Transverse colon (tissue), 4 donors: ENCODE measurements at regions not wholly inside any gene's neighbourhood (a gene's known extent, or its start where the extent isn't known, plus 50 kb on each side); places are given as distances from the start of the nearest gene placed in this dataset.
A peak's percentile ranks its signal among the peaks of the same experiment; 100 is the strongest.
"Not testable (repeated sequence)": the region's sequence is repeated elsewhere in the genome, so short reads cannot be mapped to it uniquely, and the experiment has no call there.

Experiments
- DNase-seq: peaks from one replicate; pipeline ENCODE4 v3.0.0-alpha.2; 2019
- H3K27ac ChIP-seq, 4 donors: fragments of 200-600 bp; sonication (generic); 2 replicates each; pipeline ENCODE4 v1.5.1; 2016 to 2018; ENCODE audit warnings: inconsistent platforms in 4 of 4
- H3K27me3 ChIP-seq: fragments of 200-600 bp; sonication (generic); 2 replicates; pipeline ENCODE4 v1.5.1; 2017; ENCODE audit warnings: inconsistent platforms
- H3K36me3 ChIP-seq, 4 donors: fragments of 200-600 bp; sonication (generic); 2 replicates each; pipeline ENCODE4 v1.5.1; 2017 to 2019; ENCODE audit warnings: inconsistent platforms in 4 of 4
- H3K4me1 ChIP-seq, 4 donors: fragments of 200-600 bp; sonication (generic); 2 replicates each; pipeline ENCODE4 v1.5.1; 2017 to 2020; ENCODE audit warnings: inconsistent platforms in 4 of 4
- H3K4me3 ChIP-seq, 4 donors: fragments of 200-600 bp; sonication (generic); 1 replicate in 1 of 4; 2 replicates in 3 of 4; pipeline versions ENCODE4 v1.5.1 to v1.6.1; 2017 to 2019; ENCODE audit warnings: inconsistent platforms in 4 of 4
- H3K9me3 ChIP-seq, 2 donors: fragments of 200-600 bp; sonication (generic); 2 replicates each; pipeline ENCODE4 v1.5.1; 2017 to 2019; ENCODE audit warnings: inconsistent platforms in 2 of 2
- EP300 ChIP-seq: sonication (generic); formaldehyde crosslinking; IDR thresholded peaks from one replicate; pipeline ENCODE4 v1.6.1; 2017; ENCODE audit warnings: antibody characterized with exemption, low read depth
- POLR2A ChIP-seq: fragments of 450-650 bp; IDR thresholded peaks from one replicate; pipeline ENCODE4 v1.6.1; 2016; ENCODE audit warnings: antibody characterized with exemption, mild to moderate bottlenecking, moderate library complexity
- POLR2AphosphoS5 ChIP-seq, 3 donors: sonication (generic); formaldehyde crosslinking; IDR thresholded peaks; one replicate each; pipeline ENCODE4 v1.6.1; 2016; ENCODE audit warnings: antibody characterized with exemption in 3 of 3
- WGBS, 2 donors: methylation state at CpG; one replicate each; pipeline ENCODE4 v1.1.5; 2018; ENCODE audit warnings: low coverage in 1 of 2; 5-methylcytosine and 5-hydroxymethylcytosine counted together
- in situ Hi-C, 4 donors: fragments of 200-750 bp; cut with MboI; loops; one replicate each; pipeline versions ENCODE4 v1.15.0 to v1.15.1; 2017; ENCODE audit warnings: low sequenced_read_pairs in 3 of 4, low pct_ligation_motif_present in 1 of 4, low pct_unique_long_range_greater_than_20kb in 1 of 4
- intact Hi-C: fragments of 100-400 bp; cut with DNase I; formaldehyde crosslinking; loops from one replicate; pipeline ENCODE4 v1.15.1; 2023; ENCODE audit warnings: low total_unique reads
- TF ChIP-seq, protein P1 (sequence below), 5 experiments: fragments of 200-600 bp in 3 of 5; fragments of 450-650 bp in 2 of 5; sonication (generic) in 3 of 5; IDR thresholded peaks; 1 replicate in 2 of 5; 2 replicates in 3 of 5; pipeline ENCODE4 v1.5.1; 2016 to 2017; ENCODE audit warnings: antibody characterized with exemption in 5 of 5, inconsistent platforms in 3 of 5, mild to moderate bottlenecking in 2 of 5, moderate library complexity in 1 of 5

DNA sequence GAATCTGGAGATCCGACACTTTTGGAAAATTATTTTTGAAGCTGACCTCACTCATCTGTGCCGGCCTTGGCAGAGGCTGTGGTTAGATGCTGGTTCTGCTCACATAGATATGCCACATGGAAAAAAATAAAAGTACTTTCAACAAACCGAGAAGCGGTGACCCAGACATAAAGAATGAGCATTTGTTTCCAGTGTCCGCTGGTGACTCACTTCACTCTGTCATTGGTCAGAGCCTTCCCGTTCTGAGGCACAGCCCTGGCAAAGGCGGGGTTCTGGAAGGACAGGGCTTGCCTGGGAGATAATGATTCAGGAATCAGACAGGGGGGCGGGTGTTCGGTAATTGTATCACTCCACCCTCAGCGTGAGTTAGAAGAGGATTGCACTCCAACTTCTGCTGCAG is 172.4 kb upstream of the MXRA5 start:
- peak; percentile 18 for DNase-seq
- H3K27me3 ChIP-seq, result no peaks in the 10 kb centered on the region
- intact Hi-C loops (no loop called here), in situ Hi-C loops (no loop called here)
- H3K36me3 ChIP-seq, result no peaks in the 10 kb centered on the region
- no peak for TF ChIP-seq EP300
- TF ChIP-seq POLR2A, result no peak
- TF ChIP-seq, protein P1, sequence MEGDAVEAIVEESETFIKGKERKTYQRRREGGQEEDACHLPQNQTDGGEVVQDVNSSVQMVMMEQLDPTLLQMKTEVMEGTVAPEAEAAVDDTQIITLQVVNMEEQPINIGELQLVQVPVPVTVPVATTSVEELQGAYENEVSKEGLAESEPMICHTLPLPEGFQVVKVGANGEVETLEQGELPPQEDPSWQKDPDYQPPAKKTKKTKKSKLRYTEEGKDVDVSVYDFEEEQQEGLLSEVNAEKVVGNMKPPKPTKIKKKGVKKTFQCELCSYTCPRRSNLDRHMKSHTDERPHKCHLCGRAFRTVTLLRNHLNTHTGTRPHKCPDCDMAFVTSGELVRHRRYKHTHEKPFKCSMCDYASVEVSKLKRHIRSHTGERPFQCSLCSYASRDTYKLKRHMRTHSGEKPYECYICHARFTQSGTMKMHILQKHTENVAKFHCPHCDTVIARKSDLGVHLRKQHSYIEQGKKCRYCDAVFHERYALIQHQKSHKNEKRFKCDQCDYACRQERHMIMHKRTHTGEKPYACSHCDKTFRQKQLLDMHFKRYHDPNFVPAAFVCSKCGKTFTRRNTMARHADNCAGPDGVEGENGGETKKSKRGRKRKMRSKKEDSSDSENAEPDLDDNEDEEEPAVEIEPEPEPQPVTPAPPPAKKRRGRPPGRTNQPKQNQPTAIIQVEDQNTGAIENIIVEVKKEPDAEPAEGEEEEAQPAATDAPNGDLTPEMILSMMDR (IDR thresholded peaks at IDR 0.05), result no peak
- no peak for TF ChIP-seq POLR2AphosphoS5 (IDR thresholded peaks at IDR 0.05)
- H3K4me1 ChIP-seq, result no peaks in the 10 kb centered on the region
- H3K4me3 ChIP-seq, result no peak overlapping the region
- H3K27ac ChIP-seq, result no peak overlapping the region
- WGBS, 2 donors, result 65 to 100% methylated on average over 1 to 10 of the region's 10 CpGs
- H3K9me3 ChIP-seq, result no peaks in the 10 kb centered on the region

DNA sequence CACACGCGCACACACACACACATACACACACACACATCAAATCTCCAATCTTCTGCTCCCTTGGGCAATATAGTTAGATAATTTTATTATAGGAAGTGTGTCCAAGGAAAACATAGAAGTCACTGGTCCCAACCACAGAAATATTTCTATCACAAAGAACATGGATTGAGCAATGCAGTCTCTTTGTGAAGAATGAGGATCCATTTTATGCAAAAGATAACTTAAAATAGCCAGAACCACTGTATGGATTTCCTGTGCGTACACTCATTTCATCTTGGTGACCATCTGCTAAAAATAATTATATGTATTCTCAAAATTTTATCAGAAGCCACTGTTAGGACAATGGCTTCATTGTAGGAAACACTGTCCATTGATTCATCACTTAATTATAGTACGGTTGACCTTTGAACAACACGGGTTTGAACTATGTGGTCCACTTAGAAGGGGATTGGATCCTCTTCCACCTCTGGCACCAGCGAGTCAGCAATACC is 169.6 kb upstream of the MXRA5 start:
- DNase-seq, result no peak
- Histone ChIP-seq H3K4me1 (no peaks in the 10 kb centered on the region), H3K36me3 (no peaks in the 10 kb centered on the region), H3K27ac (no peak overlapping the region), H3K27me3 (no peaks in the 10 kb centered on the region), H3K4me3 (no peak overlapping the region), H3K9me3 (no peaks in the 10 kb centered on the region)
- in situ Hi-C loops (no loop called here), intact Hi-C loops (no loop called here)
- WGBS, 2 donors, result 92% methylated on average over 6 of the region's 6 CpGs; no CpG with 5 or more reads in 1 of the 2 donors
- TF ChIP-seq, protein P1 (IDR thresholded peaks at IDR 0.05), result no peak
- TF ChIP-seq POLR2AphosphoS5 (IDR thresholded peaks at IDR 0.05), result no peak
- TF ChIP-seq EP300, result no peak
- TF ChIP-seq POLR2A, result no peak

DNA sequence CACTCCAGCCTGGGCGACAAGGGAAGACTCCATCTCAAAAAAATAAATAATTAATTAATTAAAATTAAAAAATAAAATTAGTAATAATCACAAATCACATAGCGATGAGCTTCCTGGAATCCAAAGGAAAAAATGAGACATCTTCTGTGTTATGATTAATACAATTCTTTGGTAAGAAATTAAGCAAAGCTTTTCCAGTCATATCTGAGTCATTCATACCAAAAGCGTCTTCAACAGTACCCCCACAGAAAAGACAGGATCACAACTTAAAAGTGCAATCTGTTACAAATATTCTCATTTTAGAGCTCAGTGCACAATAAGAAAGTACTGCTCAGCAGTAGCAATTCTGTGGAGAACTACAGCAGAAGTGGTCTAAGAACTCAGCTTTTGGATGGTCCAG is 168.5 kb upstream of the MXRA5 start:
- no peaks in the 10 kb centered on the region for H3K36me3 ChIP-seq
- in situ Hi-C loops, result no loop called here

DNA sequence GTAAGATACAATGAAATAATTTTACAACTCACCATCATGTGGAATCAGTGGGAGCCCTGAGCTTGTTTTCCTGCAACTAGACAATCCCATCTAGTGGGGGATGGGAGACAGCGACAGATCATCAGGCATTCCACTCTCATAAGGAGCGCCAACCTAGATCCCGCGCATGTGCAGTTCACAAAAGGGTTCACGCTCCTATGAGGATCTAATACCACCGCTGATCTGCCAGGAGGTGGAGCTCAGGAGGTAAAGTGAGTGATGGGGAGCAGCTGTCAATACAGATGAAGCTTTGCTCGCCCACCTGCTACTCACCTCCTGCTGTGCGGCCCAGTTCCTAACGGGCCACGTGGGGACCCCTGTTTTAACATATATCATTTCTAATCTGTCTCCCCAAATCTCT is 165.7 kb upstream of the MXRA5 start:
- intact Hi-C loops, H3K27ac ChIP-seq, H3K27me3 ChIP-seq, DNase-seq, in situ Hi-C loops, H3K4me1 ChIP-seq, H3K36me3 ChIP-seq, H3K4me3 ChIP-seq, H3K9me3 ChIP-seq: not testable (repeated sequence)
- WGBS, 2 donors, result 40% methylated on average over 10 of the region's 10 CpGs; no CpG with 5 or more reads in 1 of the 2 donors

More for the DNA sequence above, 168.5 kb upstream of the MXRA5 start:
- H3K27me3 ChIP-seq, result no peaks in the 10 kb centered on the region
- 88 to 90% methylated on average over 2 to 3 of the region's 3 CpGs for WGBS, 2 donors
- intact Hi-C loops, result no loop called here
- TF ChIP-seq POLR2AphosphoS5 (IDR thresholded peaks at IDR 0.05) (no peak), EP300 (no peak), POLR2A (no peak)
- TF ChIP-seq, protein P1 (IDR thresholded peaks at IDR 0.05), result no peak
- no peak overlapping the region for H3K4me3 ChIP-seq
- no peaks in the 10 kb centered on the region for H3K9me3 ChIP-seq
- no peaks in the 10 kb centered on the region for H3K4me1 ChIP-seq
- H3K27ac ChIP-seq, result no peak overlapping the region
- no peak for DNase-seq

DNA sequence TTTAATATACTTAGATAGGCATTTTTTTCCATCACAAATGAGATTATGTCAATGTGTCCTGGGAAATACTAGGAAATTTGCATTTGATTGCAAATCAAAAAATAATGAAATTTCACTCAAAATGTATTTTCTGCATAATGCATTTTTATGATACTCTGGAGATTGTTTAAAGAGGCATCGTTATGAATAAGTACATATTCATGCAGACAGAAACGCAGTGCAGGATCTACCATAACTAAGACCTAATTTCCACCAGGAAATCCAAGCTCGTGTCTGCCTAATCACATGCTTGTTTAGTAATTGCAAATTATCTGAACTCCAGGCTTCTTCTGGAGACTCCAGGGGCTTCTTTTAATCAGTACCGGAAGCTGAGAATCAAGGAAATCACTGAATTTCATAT is 163.5 kb upstream of the MXRA5 start:
- no peak for TF ChIP-seq EP300
- no peak for TF ChIP-seq POLR2A
- TF ChIP-seq, protein P1 (IDR thresholded peaks at IDR 0.05), result no peak
- no peak for TF ChIP-seq POLR2AphosphoS5 (IDR thresholded peaks at IDR 0.05)
- intact Hi-C loops, result no loop called here
- H3K36me3 ChIP-seq, result no peaks in the 10 kb centered on the region
- 69% methylated on average over 4 of the region's 4 CpGs; no CpG with 5 or more reads in 1 of the 2 donors for WGBS, 2 donors
- in situ Hi-C loops, result no loop called here
- no peaks in the 10 kb centered on the region for H3K27me3 ChIP-seq
- no peaks in the 10 kb centered on the region for H3K4me1 ChIP-seq
- H3K27ac ChIP-seq, result no peak overlapping the region
- no peaks in the 10 kb centered on the region for H3K9me3 ChIP-seq
- no peak for DNase-seq
- no peak overlapping the region for H3K4me3 ChIP-seq
